B cell (primary cell): ENCODE measurements at regions not wholly inside any gene's neighbourhood (a gene's known extent, or its start where the extent isn't known, plus 50 kb on each side); places are given as distances from the start of the nearest gene placed in this dataset.

Source experiments
- CTCF ChIP-seq: fragments of 200-600 bp; IDR thresholded peaks from one replicate; pipeline ENCODE4 v1.8.0; 2022; ENCODE audit warnings: antibody characterized with exemption, mild to moderate bottlenecking
- EZH2 ChIP-seq: IDR thresholded peaks from 2 replicates; pipeline ENCODE4 v1.6.1; 2012; ENCODE audit warnings: borderline replicate concordance, low read depth, mild to moderate bottlenecking, moderate library complexity, low read length; ENCODE audit not compliant: insufficient read depth, poor library complexity, severe bottlenecking

- no peak for TF ChIP-seq CTCF
- TF ChIP-seq EZH2, result no peak
Observed at GRCh38 chr2:4020649-4021048, 317.3 kb downstream of the DCDC2C start.
